Natural killer cell treated with Interleukin-12 subunit alpha and Interleukin-12 subunit beta and Interleukin-15 and Interleukin-18, amount 100 ng/mL, for 72 hours (primary cell): ENCODE measurements at regions not wholly inside any gene's neighbourhood (a gene's known extent, or its start where the extent isn't known, plus 50 kb on each side); places are given as distances from the start of the nearest gene placed in this dataset.

Source experiments
- ATAC-seq, 2 donors: fragments of 150-1000 bp; cut with Tn5 transposase in 1 of 2; sonication (Bioruptor Pico), chemical (Tn5 transposase) in 1 of 2; 2 replicates each; pipeline ENCODE4 v1.10.0; 2021
- DNase-seq: peaks from one replicate; pipeline ENCODE4 v3.0.0; 2022; ENCODE audit warnings: low spot score
- H3K27ac Mint-ChIP-seq, 2 donors: 1 replicate in 1 of 2; 2 replicates in 1 of 2; pipeline ENCODE4 v1.8.0; 2022; ENCODE audit warnings: mixed read lengths in 2 of 2, mild to moderate bottlenecking in 1 of 2, moderate library complexity in 1 of 2
- H3K27me3 Mint-ChIP-seq, 2 donors: 1 replicate in 1 of 2; 2 replicates in 1 of 2; pipeline ENCODE4 v1.8.0; 2022; ENCODE audit warnings: mixed read lengths in 2 of 2
- H3K36me3 Mint-ChIP-seq: one replicate; pipeline ENCODE4 v1.8.0; 2022; ENCODE audit warnings: mixed read lengths
- H3K4me1 Mint-ChIP-seq, 2 donors: 1 replicate in 1 of 2; 2 replicates in 1 of 2; pipeline ENCODE4 v1.8.0; 2022; ENCODE audit warnings: low read depth in 2 of 2, mixed read lengths in 2 of 2, mild to moderate bottlenecking in 1 of 2
- H3K4me3 Mint-ChIP-seq: one replicate; pipeline ENCODE4 v1.8.0; 2022; ENCODE audit warnings: mixed read lengths
- H3K9me3 Mint-ChIP-seq: 2 replicates; pipeline ENCODE4 v1.8.0; 2022; ENCODE audit warnings: mixed read lengths

DNA sequence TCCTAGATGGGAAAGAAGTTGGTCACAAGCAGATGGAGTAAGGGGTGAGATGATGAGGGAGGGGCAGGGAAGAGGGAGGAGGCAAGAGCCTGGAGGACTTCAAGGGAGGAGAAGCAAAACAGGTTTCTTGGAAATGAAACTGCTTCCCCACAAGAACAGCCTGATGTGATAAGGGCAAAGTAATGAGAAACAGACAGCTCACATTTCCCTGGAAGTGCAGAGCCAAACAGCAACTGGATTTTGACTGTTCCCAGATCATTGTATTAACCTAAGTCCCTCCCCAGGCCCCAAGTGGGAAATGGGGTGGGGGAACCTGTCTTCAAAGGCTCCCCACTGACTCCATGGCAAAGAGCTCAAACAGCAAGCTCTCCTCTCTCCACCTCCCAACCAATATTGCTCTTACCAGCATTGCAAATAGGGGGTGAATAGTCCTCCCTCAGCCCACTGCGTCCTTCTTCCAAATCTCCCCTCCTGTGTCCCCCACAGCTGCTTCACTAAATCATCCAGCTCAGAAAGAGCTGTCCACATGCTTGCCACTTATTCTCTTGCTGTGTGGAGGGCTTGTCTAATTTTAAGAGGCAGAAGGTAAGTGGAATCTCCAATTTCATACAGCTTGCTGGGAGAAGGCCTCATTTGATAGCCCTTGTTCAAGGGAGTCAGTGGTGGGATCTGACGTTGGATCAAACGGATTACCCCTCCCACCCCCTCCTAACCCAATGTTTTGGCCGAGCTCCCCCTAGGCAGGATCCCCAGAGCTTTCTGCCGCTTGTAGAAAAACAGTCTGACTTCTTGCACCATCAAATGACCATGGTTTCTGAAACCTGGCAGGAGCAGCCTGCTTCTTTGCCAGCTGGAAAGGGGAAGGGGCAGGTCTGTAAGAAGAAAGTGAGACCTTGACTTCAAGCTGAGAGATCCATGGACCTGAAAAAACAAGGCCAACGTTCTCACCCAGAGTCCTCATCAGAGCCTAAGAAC is 56.3 kb upstream of the SMIM36 start:
- Mint-ChIP-seq H3K27ac (no peak overlapping the region), H3K4me1 (no peaks in the 10 kb centered on the region), H3K27me3 (peaks cover 13 to 17% of the 10 kb centered on the region in 2 donors), H3K36me3 (no peaks in the 10 kb centered on the region), H3K4me3 (no peak overlapping the region), H3K9me3 (no peaks in the 10 kb centered on the region)
- DNase-seq (no peak), ATAC-seq (no peak)

DNA sequence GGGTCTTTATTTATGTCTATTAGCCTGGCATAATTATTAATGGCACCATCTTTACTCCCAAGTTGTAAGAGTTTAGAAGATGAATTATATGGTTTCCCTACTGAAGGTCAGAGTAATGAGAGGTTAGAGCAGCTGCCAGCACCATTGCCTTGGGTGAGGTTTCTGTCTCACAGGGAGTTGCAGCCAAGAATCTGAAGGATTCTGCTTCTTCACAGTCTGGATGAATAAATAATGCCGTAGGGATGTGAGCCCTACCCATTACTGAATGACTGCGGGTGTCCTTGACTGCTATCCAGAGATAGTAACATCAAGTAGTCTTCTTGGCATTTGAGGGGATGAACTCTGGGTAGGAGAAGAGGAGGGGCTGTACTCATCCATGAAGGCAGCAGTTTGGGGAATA is 52.8 kb upstream of the SMIM36 start:
- ATAC-seq (no peak), DNase-seq (no peak)
- Mint-ChIP-seq H3K4me3 (no peak overlapping the region), H3K27ac (no peak overlapping the region), H3K4me1 (peaks cover 0 to 5% of the 10 kb centered on the region in 2 donors), H3K36me3 (no peaks in the 10 kb centered on the region), H3K27me3 (peaks cover 13 to 22% of the 10 kb centered on the region in 2 donors), H3K9me3 (no peaks in the 10 kb centered on the region)

DNA sequence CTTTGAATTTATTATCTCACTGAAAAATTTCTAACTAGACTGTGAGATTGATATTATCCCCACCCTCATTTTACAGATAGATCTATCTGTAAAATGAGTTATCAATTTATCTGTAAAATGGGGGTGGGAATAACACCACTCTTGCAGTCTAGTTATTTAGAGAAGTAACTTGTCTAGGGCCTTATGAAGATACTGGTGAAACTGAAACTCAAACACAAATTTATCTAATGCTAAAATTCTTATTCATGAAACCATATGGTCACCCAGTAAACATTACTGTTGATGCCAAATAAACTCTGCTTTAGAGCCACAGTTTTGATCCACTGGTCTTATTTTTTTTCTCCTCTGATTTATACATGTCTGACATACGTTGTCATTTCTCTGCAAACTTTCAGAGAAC is 52.1 kb upstream of the SMIM36 start:
- H3K4me3 Mint-ChIP-seq, result no peak overlapping the region
- peaks cover 15 to 27% of the 10 kb centered on the region in 2 donors for H3K27me3 Mint-ChIP-seq
- DNase-seq (no peak), ATAC-seq (no peak)
- peaks cover 0 to 5% of the 10 kb centered on the region in 2 donors for H3K4me1 Mint-ChIP-seq
- H3K27ac Mint-ChIP-seq, result no peak overlapping the region
- no peaks in the 10 kb centered on the region for H3K36me3 Mint-ChIP-seq
- no peaks in the 10 kb centered on the region for H3K9me3 Mint-ChIP-seq

DNA sequence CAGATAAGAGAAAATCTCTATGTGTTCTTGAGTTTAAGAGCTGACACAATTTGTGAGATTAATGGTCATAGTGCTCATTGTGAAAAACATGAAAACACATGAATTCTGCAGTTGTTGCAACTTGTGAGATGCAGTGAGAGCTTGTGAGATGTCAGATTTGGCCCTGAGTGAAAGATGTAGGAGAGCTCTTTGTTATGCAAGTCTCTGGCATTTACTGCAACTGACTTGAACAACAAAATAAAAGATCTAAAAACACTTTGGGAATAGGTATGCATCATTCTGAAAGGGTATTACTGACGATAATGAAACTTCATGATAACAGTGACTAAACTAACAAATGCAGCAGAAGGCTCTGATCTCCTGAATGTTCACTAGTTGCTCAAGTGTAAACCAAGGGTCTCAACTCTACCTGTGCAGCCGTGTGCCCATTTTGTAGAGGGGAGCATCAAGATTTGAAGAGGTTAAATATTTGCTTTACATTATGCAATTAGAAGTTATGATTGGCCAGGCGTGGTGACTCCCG is 50.8 kb upstream of the SMIM36 start:
- no peak overlapping the region for H3K27ac Mint-ChIP-seq
- ATAC-seq, result no peak
- DNase-seq, result no peak
- H3K36me3 Mint-ChIP-seq, result no peaks in the 10 kb centered on the region
- no peak overlapping the region for H3K4me3 Mint-ChIP-seq
- H3K9me3 Mint-ChIP-seq, result no peaks in the 10 kb centered on the region
- H3K27me3 Mint-ChIP-seq, result peaks cover 19 to 28% of the 10 kb centered on the region in 2 donors
- peaks cover 0 to 5% of the 10 kb centered on the region in 2 donors for H3K4me1 Mint-ChIP-seq

DNA sequence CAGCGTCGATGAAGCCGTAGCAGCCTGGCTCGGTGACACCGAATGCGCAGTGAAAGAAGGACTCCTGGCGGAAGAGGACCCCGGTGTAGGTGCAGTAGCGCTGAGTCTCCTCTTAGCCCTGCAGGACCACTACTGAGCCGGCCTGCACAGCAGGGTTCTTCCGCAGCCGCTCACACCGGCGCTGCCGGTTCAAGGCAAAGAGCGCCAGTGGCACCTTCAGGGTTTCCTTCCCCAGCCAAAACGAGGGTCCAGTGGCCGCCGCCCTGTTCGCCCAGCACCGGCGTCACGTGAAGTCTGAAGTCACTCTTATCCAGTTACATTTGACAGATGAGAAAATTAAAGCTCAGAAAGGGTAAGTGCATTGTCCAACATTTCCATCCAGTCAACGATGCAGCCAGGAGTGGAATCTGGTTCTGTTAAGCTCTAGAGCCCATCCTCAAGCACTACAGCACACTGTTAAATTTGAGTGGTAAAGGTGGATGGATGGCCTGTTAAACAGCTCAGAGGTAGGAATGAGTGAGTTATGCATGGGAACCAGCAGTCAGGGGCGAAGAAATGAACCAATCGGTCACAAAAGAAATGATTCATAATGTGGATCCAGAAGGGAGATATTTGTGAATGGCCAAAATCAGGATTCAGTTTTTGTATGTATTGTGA is 50.2 kb upstream of the SMIM36 start:
- Mint-ChIP-seq H3K4me3 (no peak overlapping the region), H3K27ac (no peak overlapping the region), H3K4me1 (peaks cover 0 to 5% of the 10 kb centered on the region in 2 donors), H3K9me3 (no peaks in the 10 kb centered on the region), H3K36me3 (no peaks in the 10 kb centered on the region), H3K27me3 (peaks cover 17 to 24% of the 10 kb centered on the region in 2 donors)
- ATAC-seq (peak in 1 of 2 donors; percentile 20), DNase-seq (no peak)
